Epithelial cell of proximal tubule (primary cell): ENCODE measurements at regions not wholly inside any gene's neighbourhood (a gene's known extent, or its start where the extent isn't known, plus 50 kb on each side); places are given as distances from the start of the nearest gene placed in this dataset.

Experiments used
- DNase-seq: peaks from one replicate; pipeline ENCODE4 v3.0.0-alpha.2; 2011; ENCODE audit warnings: low read depth
- H3K4me3 ChIP-seq: 2 replicates; pipeline ENCODE4 v1.5.1; 2011; ENCODE audit warnings: low read depth, mild to moderate bottlenecking, low read length
- TF ChIP-seq, protein P1 (sequence below): conservative IDR thresholded peaks from 2 replicates; pipeline ENCODE4 v1.5.1; 2012; ENCODE audit warnings: low read depth, mild to moderate bottlenecking, low read length

DNA sequence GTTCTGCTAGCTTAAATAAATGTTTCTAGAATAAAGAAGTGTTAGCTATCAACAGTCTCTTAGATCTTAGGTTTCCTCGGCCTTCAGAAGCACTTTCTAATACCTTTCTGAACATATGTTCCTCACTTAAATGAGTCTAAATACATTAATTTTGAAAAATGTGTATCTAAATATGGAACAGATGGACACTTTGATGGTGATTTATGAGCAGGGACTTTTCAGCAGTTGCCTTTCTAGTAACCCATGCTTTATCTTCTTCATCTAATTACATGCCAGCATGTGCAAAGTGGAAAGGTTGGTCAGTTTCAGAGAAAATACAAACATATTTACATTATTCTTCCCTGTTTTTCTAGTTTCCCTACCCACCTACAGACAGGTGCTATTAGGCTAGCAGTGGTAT, 797.0 kb upstream of the CHAC2 start:
- no peak overlapping the region for H3K4me3 ChIP-seq
- TF ChIP-seq, protein P1, sequence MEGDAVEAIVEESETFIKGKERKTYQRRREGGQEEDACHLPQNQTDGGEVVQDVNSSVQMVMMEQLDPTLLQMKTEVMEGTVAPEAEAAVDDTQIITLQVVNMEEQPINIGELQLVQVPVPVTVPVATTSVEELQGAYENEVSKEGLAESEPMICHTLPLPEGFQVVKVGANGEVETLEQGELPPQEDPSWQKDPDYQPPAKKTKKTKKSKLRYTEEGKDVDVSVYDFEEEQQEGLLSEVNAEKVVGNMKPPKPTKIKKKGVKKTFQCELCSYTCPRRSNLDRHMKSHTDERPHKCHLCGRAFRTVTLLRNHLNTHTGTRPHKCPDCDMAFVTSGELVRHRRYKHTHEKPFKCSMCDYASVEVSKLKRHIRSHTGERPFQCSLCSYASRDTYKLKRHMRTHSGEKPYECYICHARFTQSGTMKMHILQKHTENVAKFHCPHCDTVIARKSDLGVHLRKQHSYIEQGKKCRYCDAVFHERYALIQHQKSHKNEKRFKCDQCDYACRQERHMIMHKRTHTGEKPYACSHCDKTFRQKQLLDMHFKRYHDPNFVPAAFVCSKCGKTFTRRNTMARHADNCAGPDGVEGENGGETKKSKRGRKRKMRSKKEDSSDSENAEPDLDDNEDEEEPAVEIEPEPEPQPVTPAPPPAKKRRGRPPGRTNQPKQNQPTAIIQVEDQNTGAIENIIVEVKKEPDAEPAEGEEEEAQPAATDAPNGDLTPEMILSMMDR, result no peak
- DNase-seq, result no peak

DNA sequence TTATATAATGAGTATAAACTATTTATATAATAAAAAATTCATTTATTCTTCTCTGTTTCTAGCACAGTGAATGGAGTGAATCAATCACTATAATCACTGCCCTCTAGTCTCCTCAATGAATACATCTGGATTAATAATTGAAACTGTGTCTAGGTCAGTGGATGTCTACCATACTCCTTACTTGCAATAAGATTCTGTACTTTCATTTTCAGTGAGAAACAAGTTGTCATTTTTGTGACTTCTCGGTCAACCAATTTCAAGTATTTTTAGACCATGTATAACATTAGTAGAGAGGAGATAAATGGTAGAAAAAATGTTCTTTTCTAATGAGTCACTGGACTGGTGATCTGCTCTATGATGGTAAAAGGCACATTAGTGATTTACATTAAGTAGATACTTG, 799.6 kb upstream of the CHAC2 start:
- TF ChIP-seq, protein P1, result no peak
- DNase-seq, result no peak
- H3K4me3 ChIP-seq, result no peak overlapping the region

DNA sequence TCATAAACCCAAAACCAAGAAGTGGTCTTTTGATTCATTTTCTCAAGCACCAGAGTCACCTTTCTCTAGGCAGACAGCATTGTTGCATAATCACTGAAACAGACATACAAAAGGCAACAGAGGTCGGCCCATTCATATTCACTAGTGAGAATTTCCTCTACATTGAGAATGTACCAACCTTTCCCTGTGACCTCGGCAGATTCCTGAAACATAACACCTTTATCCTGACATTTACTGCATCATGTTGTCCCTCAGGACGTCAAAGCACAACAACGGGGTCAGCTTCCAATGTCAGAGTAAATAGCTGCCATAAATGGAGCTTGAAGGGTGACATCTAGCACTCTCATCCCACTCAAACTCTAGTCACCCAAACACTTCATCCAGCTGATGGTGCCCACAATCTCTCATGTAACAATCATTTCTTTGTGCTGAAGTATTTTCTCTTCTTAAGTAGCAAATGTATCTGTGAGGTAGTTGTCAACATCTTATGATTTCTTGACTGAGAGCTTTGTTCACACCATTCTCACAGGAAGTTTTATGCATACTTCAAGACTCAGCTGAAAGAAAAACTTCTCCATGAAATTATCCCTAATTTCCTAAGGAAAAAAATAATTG, 802.6 kb upstream of the CHAC2 start:
- TF ChIP-seq, protein P1, result no peak
- no peak for DNase-seq
- H3K4me3 ChIP-seq, result no peak overlapping the region

DNA sequence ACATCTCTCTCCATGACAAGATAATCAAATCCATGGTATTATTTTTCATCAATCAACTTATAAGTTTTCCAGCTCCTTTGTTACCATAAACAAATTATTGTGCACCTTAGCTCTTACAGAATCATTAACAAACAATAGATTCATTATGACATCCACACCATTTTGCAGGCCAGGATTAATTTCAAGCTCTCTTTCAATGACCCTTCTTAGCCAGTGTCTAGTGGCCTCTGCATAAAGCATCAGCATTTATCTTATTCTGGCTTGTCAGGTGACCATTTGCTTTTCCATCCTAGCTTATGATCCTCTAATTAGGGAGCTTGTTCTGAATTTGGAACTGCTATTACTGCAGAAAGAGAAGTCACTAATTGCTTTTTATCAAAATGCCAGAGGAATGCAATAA, 806.2 kb upstream of the CHAC2 start:
- no peak for DNase-seq
- TF ChIP-seq, protein P1, result no peak
- no peak overlapping the region for H3K4me3 ChIP-seq

DNA sequence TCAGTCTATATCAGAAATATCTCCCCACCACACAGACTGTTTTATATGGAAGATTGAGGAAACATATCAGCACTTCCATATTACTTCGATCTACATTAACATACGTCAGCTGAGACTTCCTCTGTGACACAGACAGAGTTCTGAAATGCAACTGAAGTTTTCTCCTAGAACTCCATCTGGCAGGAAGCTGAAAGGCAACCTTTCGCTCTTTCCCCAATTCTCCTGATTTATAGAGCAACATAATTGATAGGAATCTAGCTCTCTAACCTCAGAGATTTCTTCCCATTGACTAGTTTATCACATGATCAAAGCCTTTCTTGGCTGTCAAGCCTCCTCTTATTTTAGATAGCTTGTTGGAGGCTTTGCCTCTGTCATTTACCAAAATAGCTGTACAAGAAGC, 806.7 kb upstream of the CHAC2 start:
- TF ChIP-seq, protein P1, result no peak

DNA sequence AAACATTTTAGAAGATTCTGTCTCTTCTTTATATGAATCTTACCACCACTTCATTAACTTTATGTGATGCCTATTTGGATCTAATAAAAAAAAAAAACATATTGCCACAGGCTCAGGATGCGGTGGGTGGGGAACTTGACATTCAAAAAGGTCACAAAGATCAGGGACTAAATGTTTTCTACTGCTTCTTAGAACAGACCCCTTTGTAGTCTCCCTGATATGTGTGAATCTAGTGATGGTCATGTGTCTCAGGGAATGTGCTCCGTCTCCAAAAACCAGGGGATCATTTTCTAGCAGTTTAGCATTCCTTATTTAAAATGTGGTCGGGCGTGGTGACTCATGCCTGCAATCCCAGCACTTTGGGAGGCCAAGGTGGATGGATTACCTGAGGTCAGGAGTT, 807.8 kb upstream of the CHAC2 start:
- no peak for DNase-seq
- TF ChIP-seq, protein P1, result no peak
- no peak overlapping the region for H3K4me3 ChIP-seq

More for the DNA sequence above, 806.7 kb upstream of the CHAC2 start:
- no peak for DNase-seq
- H3K4me3 ChIP-seq, result no peak overlapping the region

DNA sequence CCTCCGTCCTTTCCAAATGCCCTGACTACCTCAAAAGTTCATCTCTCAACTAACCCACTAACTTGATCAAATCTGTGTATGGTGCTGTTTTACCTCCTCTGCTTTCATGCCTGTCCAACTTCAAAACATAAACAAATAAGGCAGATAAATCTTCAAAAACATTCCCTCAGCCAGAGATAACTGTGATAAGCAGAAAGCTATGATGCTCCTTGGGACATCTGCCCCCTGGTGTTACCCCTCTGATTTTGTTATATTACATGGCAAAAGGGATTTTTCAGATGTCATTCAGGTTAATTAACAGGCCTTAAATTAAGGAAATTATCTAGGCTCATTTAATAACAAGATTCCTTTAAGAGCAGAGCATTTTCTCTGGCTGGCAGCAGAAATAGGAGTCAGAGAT, 810.8 kb upstream of the CHAC2 start:
- no peak overlapping the region for H3K4me3 ChIP-seq
- TF ChIP-seq, protein P1, result peak; percentile 27
- DNase-seq, result no peak
